H9 (cell line): ENCODE measurements at regions not wholly inside any gene's neighbourhood (a gene's known extent, or its start where the extent isn't known, plus 50 kb on each side); places are given as distances from the start of the nearest gene placed in this dataset.
A peak's percentile ranks its signal among the peaks of the same experiment; 100 is the strongest.

ENCODE experiments used
- DNase-seq: peaks from one replicate; pipeline ENCODE4 v3.0.0-alpha.2; 2017
- H2AFZ ChIP-seq: one replicate; pipeline ENCODE4 v1.6.1; 2013; ENCODE audit warnings: mild to moderate bottlenecking, low read length, control low read depth, moderate library complexity
- H2AK5ac ChIP-seq: 2 replicates; pipeline ENCODE4 v1.6.1; 2013; ENCODE audit warnings: low read length, control low read depth, mixed read lengths; ENCODE audit not compliant: insufficient read length
- H2BK120ac ChIP-seq: one replicate; pipeline ENCODE4 v1.6.1; 2013; ENCODE audit warnings: low read depth, mild to moderate bottlenecking, low read length, control low read depth, inconsistent platforms; ENCODE audit not compliant: poor library complexity, severe bottlenecking
- H2BK12ac ChIP-seq: 2 replicates; pipeline ENCODE4 v1.6.1; 2013; ENCODE audit warnings: low read length, control low read depth, mixed read lengths, low read depth; ENCODE audit not compliant: insufficient read length
- H2BK15ac ChIP-seq: 2 replicates; pipeline ENCODE4 v1.6.1; 2013; ENCODE audit warnings: low read depth, low read length, control low read depth
- H2BK20ac ChIP-seq: one replicate; pipeline ENCODE4 v1.6.1; 2013; ENCODE audit warnings: low read depth, mild to moderate bottlenecking, low read length, control low read depth, inconsistent platforms; ENCODE audit not compliant: poor library complexity, severe bottlenecking
- H2BK5ac ChIP-seq: 2 replicates; pipeline ENCODE4 v1.6.1; 2013; ENCODE audit warnings: low read length, control low read depth, mixed read lengths; ENCODE audit not compliant: insufficient read length
- H3K14ac ChIP-seq: 2 replicates; pipeline ENCODE4 v1.6.1; 2013; ENCODE audit warnings: low read length, control low read depth; ENCODE audit not compliant: insufficient read depth
- H3K18ac ChIP-seq: 2 replicates; pipeline ENCODE4 v1.6.1; 2013; ENCODE audit warnings: low read depth, mild to moderate bottlenecking, mixed read lengths, low read length, control low read depth; ENCODE audit not compliant: insufficient read length
- H3K23ac ChIP-seq: 2 replicates; pipeline ENCODE4 v1.6.1; 2013; ENCODE audit warnings: low read length, control low read depth, mixed read lengths, low read depth; ENCODE audit not compliant: insufficient read length
- H3K23me2 ChIP-seq: 2 replicates; pipeline ENCODE4 v1.6.1; 2013; ENCODE audit warnings: low read depth, mild to moderate bottlenecking, mixed read lengths, low read length, control low read depth; ENCODE audit not compliant: insufficient read length, poor library complexity, severe bottlenecking
- H3K27ac ChIP-seq: 2 replicates; pipeline ENCODE4 v1.5.1; 2013; ENCODE audit warnings: low read length, control low read depth, mixed read lengths, low read depth; ENCODE audit not compliant: insufficient read length
- H3K27me3 ChIP-seq: 2 replicates; pipeline ENCODE4 v1.6.1; 2013; ENCODE audit warnings: low read length, control low read depth, inconsistent platforms; ENCODE audit not compliant: insufficient read depth
- H3K4ac ChIP-seq: 2 replicates; pipeline ENCODE4 v1.6.1; 2013; ENCODE audit warnings: low read depth, mild to moderate bottlenecking, control low read depth, inconsistent platforms, low read length, moderate library complexity
- H3K4me1 ChIP-seq: 2 replicates; pipeline ENCODE4 v1.6.1; 2013; ENCODE audit warnings: low read length, control low read depth, inconsistent platforms; ENCODE audit not compliant: insufficient read depth
- H3K4me2 ChIP-seq: 2 replicates; pipeline ENCODE4 v1.6.1; 2013; ENCODE audit warnings: low read length, control low read depth, mixed read lengths; ENCODE audit not compliant: insufficient read length, insufficient read depth
- H3K56ac ChIP-seq: 2 replicates; pipeline ENCODE4 v1.6.1; 2013; ENCODE audit warnings: low read depth, mild to moderate bottlenecking, mixed read lengths, low read length, control low read depth; ENCODE audit not compliant: insufficient read length
- H3K79me1 ChIP-seq: 2 replicates; pipeline ENCODE4 v1.6.1; 2013; ENCODE audit warnings: low read depth, mild to moderate bottlenecking, moderate library complexity, low read length, control low read depth, inconsistent platforms; ENCODE audit not compliant: insufficient read depth, poor library complexity, severe bottlenecking
- H3K79me2 ChIP-seq: 2 replicates; pipeline ENCODE4 v1.6.1; 2013; ENCODE audit warnings: low read length, control low read depth, inconsistent platforms; ENCODE audit not compliant: insufficient read depth
- H3K9ac ChIP-seq: 2 replicates; pipeline ENCODE4 v1.6.1; 2013; ENCODE audit warnings: low read length, control low read depth, mixed read lengths; ENCODE audit not compliant: insufficient read length; ENCODE audit errors: extremely low read depth
- H3K9me3 ChIP-seq: one replicate; pipeline ENCODE4 v1.6.1; 2013; ENCODE audit warnings: low read depth, low read length, inconsistent platforms; ENCODE audit not compliant: control insufficient read depth
- H3T11ph ChIP-seq: one replicate; pipeline ENCODE4 v1.6.1; 2013; ENCODE audit warnings: mild to moderate bottlenecking, low read length, control low read depth, inconsistent platforms
- H4K20me1 ChIP-seq: one replicate; pipeline ENCODE4 v1.6.1; 2013; ENCODE audit not compliant: control insufficient read depth, insufficient read length, insufficient read depth
- H4K5ac ChIP-seq: 2 replicates; pipeline ENCODE4 v1.6.1; 2013; ENCODE audit warnings: low read depth, mild to moderate bottlenecking, mixed read lengths, low read length, control low read depth; ENCODE audit not compliant: insufficient read length
- H4K8ac ChIP-seq: replicated peaks from 2 replicates; pipeline ENCODE4 v1.6.1; 2013; ENCODE audit warnings: low read length, control low read depth, mixed read lengths, low read depth; ENCODE audit not compliant: insufficient read length
- H4K91ac ChIP-seq: 2 replicates; pipeline ENCODE4 v1.6.1; 2013; ENCODE audit warnings: low read depth, mild to moderate bottlenecking, moderate library complexity, mixed read lengths, low read length, control low read depth; ENCODE audit not compliant: insufficient read length
- H3K27ac Mint-ChIP-seq, 3 experiments: 2 replicates in 2 of 3; 3 replicates in 1 of 3; pipeline ENCODE4 v1.8.0; 2020 to 2021; ENCODE audit warnings: mixed read lengths in 3 of 3, mild to moderate bottlenecking in 1 of 3, moderate library complexity in 1 of 3
- H3K27me3 Mint-ChIP-seq: 2 replicates; pipeline ENCODE4 v1.8.0; 2021; ENCODE audit warnings: low read depth, mild to moderate bottlenecking, moderate library complexity, mixed read lengths
- H3K36me3 Mint-ChIP-seq, 3 experiments: 2 replicates in 2 of 3; 3 replicates in 1 of 3; pipeline ENCODE4 v1.8.0; 2020 to 2021; ENCODE audit warnings: low read depth in 3 of 3, mixed read lengths in 3 of 3; ENCODE audit not compliant: insufficient read depth in 1 of 3
- H3K4me1 Mint-ChIP-seq, 2 experiments: 2 replicates each; pipeline ENCODE4 v1.8.0; 2020; ENCODE audit warnings: mixed read lengths in 2 of 2
- H3K4me3 Mint-ChIP-seq, 2 experiments: 2 replicates in 1 of 2; 3 replicates in 1 of 2; pipeline ENCODE4 v1.8.0; 2020 to 2021; ENCODE audit warnings: mild to moderate bottlenecking in 2 of 2, mixed read lengths in 2 of 2, moderate library complexity in 1 of 2
- H3K9me3 Mint-ChIP-seq, 2 experiments: 2 replicates in 1 of 2; 3 replicates in 1 of 2; pipeline ENCODE4 v1.8.0; 2020; ENCODE audit warnings: mild to moderate bottlenecking in 2 of 2, mixed read lengths in 2 of 2, moderate library complexity in 1 of 2
- WGBS: extraction: QIAGEN DNeasy Blood & Tissue Kit; methylation state at CpG from one replicate; pipeline ENCODE4 v1.1.7; 2013; ENCODE audit warnings: missing lambda C conversion rate, low lambda C conversion rate, mixed read lengths; ENCODE audit not compliant: insufficient read length; ENCODE audit errors: extremely low coverage; 5-methylcytosine and 5-hydroxymethylcytosine counted together
- TF ChIP-seq, protein P1 (sequence below): fragments of 200-600 bp; sonication (generic); conservative IDR thresholded peaks from 3 replicates; pipeline ENCODE4 v1.8.0; 2021; ENCODE audit warnings: antibody characterized with exemption, mild to moderate bottlenecking

DNA sequence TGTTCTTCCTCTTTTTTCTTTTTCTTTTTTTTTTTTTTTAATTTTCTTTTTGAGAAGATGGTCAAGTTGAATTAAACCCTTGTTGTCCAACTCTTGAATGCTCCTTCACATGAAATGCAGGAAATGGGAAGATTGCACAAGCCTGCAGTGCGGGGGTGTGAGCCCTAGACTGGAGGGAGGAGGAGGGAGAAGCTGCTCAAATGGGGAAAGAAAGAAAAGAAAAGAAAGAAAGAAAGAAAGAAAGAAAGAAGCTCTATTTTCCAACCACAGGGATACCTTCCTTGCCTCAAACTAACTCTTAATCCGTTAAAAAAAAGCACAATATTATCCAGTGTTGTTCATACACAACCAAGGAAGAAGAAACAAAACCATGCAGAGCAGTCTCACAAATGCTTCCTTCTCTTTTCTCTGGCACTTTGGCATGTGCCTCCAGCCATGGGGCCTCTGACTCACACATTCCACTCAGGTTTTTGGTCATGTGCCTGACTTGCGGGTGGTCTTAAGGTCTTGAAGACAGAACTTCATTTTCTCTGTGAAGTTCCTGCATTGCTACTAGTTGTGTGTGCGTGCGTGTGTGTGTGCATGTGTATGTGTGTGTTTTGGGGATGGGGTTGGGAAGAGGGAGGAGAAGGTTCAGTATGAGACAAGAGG lies 276.1 kb downstream of the RPS6KC1 start:
- Histone ChIP-seq H3K9ac (no peak overlapping the region), H2BK20ac (no peak overlapping the region), H3K27me3 (no peaks in the 10 kb centered on the region), H4K8ac (no peak overlapping the region), H3K23ac (no peak overlapping the region), H4K5ac (no peak overlapping the region), H3K79me1 (no peaks in the 10 kb centered on the region), H3K18ac (no peak overlapping the region), H2BK5ac (no peak overlapping the region), H3K9me3 (no peaks in the 10 kb centered on the region), H2BK120ac (no peak overlapping the region), H3K4ac (no peak overlapping the region), H3K79me2 (no peaks in the 10 kb centered on the region), H4K91ac (no peak overlapping the region), H2BK15ac (no peak overlapping the region), H3K27ac (no peak overlapping the region), H4K20me1 (no peaks in the 10 kb centered on the region), H3K56ac (no peak overlapping the region), H2AK5ac (no peak overlapping the region), H3K4me2 (no peak overlapping the region), H3T11ph (no peak overlapping the region), H3K23me2 (no peaks in the 10 kb centered on the region), H2AFZ (no peak overlapping the region), H3K4me1 (0 out of 2 replicates have a peak, but pooled peaks cover 1% of the 10 kb centered on the region), H3K14ac (0 out of 2 replicates have a peak overlapping the region, but pooled peaks have one; percentile 16), H2BK12ac (no peak overlapping the region)
- DNase-seq = no peak
- TF ChIP-seq, protein P1, sequence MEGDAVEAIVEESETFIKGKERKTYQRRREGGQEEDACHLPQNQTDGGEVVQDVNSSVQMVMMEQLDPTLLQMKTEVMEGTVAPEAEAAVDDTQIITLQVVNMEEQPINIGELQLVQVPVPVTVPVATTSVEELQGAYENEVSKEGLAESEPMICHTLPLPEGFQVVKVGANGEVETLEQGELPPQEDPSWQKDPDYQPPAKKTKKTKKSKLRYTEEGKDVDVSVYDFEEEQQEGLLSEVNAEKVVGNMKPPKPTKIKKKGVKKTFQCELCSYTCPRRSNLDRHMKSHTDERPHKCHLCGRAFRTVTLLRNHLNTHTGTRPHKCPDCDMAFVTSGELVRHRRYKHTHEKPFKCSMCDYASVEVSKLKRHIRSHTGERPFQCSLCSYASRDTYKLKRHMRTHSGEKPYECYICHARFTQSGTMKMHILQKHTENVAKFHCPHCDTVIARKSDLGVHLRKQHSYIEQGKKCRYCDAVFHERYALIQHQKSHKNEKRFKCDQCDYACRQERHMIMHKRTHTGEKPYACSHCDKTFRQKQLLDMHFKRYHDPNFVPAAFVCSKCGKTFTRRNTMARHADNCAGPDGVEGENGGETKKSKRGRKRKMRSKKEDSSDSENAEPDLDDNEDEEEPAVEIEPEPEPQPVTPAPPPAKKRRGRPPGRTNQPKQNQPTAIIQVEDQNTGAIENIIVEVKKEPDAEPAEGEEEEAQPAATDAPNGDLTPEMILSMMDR = no peak
- no CpG with 5 or more reads among the region's 5 CpGs for WGBS
- H3K9me3 Mint-ChIP-seq = no peaks in the 10 kb centered on the region
- peaks cover 5 to 15% of the 10 kb centered on the region in 2 experiments; a peak in 2 of 4 replicates for H3K4me1 Mint-ChIP-seq
- H3K27me3 Mint-ChIP-seq = no peaks in the 10 kb centered on the region
- no peak overlapping the region for H3K4me3 Mint-ChIP-seq
- H3K27ac Mint-ChIP-seq = no peak overlapping the region
- no peaks in the 10 kb centered on the region for H3K36me3 Mint-ChIP-seq
